MM.1S (cell line): ENCODE measurements at regions not wholly inside any gene's neighbourhood (a gene's known extent, or its start where the extent isn't known, plus 50 kb on each side); places are given as distances from the start of the nearest gene placed in this dataset.
"Not testable (repeated sequence)": the region's sequence is repeated elsewhere in the genome, so short reads cannot be mapped to it uniquely, and the experiment has no call there.

ENCODE experiments used
- DNase-seq: peaks from one replicate; pipeline ENCODE4 v3.0.0-alpha.2; 2015
- H2AFZ ChIP-seq: fragments of 300-600 bp; sonication (generic); 2 replicates; pipeline ENCODE4 v1.6.0; 2016; ENCODE audit warnings: antibody characterized with exemption, low read length
- H3F3A ChIP-seq: fragments of 300-600 bp; sonication (generic); 2 replicates; pipeline ENCODE4 v1.6.1; 2016; ENCODE audit warnings: mild to moderate bottlenecking, antibody characterized with exemption, low read length, moderate library complexity, mixed read lengths; ENCODE audit not compliant: insufficient read depth
- H3K27ac ChIP-seq: fragments of 300-600 bp; sonication (generic); 2 replicates; pipeline ENCODE4 v1.5.1; 2016; ENCODE audit warnings: mild to moderate bottlenecking, low read length
- H3K27me3 ChIP-seq: fragments of 300-600 bp; sonication (generic); replicated peaks from 2 replicates; pipeline ENCODE4 v1.6.0; 2016; ENCODE audit warnings: low read length; ENCODE audit not compliant: insufficient read depth
- H3K36me3 ChIP-seq: fragments of 300-600 bp; sonication (generic); replicated peaks from 2 replicates; pipeline ENCODE4 v1.6.1; 2016; ENCODE audit warnings: mild to moderate bottlenecking, low read length, mixed read lengths; ENCODE audit not compliant: insufficient read depth
- H3K4me1 ChIP-seq: fragments of 300-600 bp; sonication (generic); 2 replicates; pipeline ENCODE4 v1.6.1; 2016; ENCODE audit warnings: low read length, mixed read lengths
- H3K4me2 ChIP-seq: fragments of 300-600 bp; sonication (generic); 2 replicates; pipeline ENCODE4 v1.6.0; 2016; ENCODE audit warnings: low read depth, low read length
- H3K4me3 ChIP-seq: fragments of 300-600 bp; sonication (generic); 2 replicates; pipeline ENCODE4 v1.5.1; 2016; ENCODE audit warnings: low read length, mixed read lengths
- H3K79me2 ChIP-seq: fragments of 300-600 bp; sonication (generic); 2 replicates; pipeline ENCODE4 v1.6.1; 2016; ENCODE audit warnings: mixed run types, low read length, mixed read lengths
- H3K9ac ChIP-seq: fragments of 300-600 bp; sonication (generic); 2 replicates; pipeline ENCODE4 v1.6.1; 2016; ENCODE audit warnings: low read length, mixed read lengths
- H3K9me2 ChIP-seq: fragments of 300-600 bp; sonication (generic); replicated peaks from 2 replicates; pipeline ENCODE4 v1.6.1; 2016; ENCODE audit warnings: mild to moderate bottlenecking, low read length, mixed read lengths; ENCODE audit not compliant: insufficient read depth
- H3K9me3 ChIP-seq: fragments of 300-600 bp; sonication (generic); replicated peaks from 2 replicates; pipeline ENCODE4 v1.6.1; 2016; ENCODE audit warnings: mild to moderate bottlenecking, low read length, mixed read lengths; ENCODE audit not compliant: insufficient read depth
- H4K20me1 ChIP-seq: fragments of 300-600 bp; sonication (generic); 2 replicates; pipeline ENCODE4 v1.6.1; 2016; ENCODE audit warnings: mild to moderate bottlenecking, low read length, moderate library complexity, mixed read lengths; ENCODE audit not compliant: insufficient read depth
- EZH2 ChIP-seq: fragments of 300-600 bp; sonication (generic); optimal IDR thresholded peaks from 2 replicates; pipeline ENCODE3; 2017; ENCODE audit warnings: low read depth, mild to moderate bottlenecking, antibody characterized with exemption, low read length, mixed read lengths
- EZH2phosphoT487 ChIP-seq: fragments of 300-600 bp; sonication (generic); IDR thresholded peaks from 2 replicates; pipeline ENCODE4 v1.6.1; 2018; ENCODE audit warnings: antibody characterized with exemption, low read length
- TF ChIP-seq, protein P1 (sequence below): fragments of 300-600 bp; sonication (generic); IDR thresholded peaks from 2 replicates; pipeline ENCODE4 v1.5.1; 2016; ENCODE audit warnings: antibody characterized with exemption, low read length, mixed read lengths

DNA sequence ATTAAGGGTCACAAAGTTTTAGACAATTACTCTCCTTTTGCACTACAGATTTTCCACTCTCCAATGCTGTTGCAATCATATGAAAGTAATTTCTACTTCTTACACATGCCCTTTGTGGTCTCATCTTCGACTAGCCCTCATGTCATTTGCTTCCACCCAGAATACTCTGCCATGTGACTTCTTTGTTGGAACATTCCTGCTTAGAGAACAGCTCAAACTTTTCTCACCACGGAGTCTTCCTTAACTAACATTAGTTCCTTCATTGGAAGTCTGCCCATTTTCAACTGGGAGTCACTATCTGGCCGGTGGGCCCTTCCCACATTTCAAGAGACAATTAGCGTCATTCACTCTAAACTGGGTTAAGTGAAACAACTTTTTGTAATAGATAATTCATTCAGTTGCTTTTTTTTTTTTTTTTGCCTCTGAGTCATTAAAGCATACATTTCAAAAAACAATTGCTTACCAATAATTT lies 142.6 kb upstream of the PALMD start:
- TF ChIP-seq EZH2phosphoT487 (no peak), EZH2 (no peak)
- DNase-seq: no peak
- Histone ChIP-seq H3K9ac (no peak overlapping the region), H3F3A (no peaks in the 10 kb centered on the region), H3K79me2 (no peaks in the 10 kb centered on the region), H2AFZ (no peak overlapping the region), H3K27ac (no peak overlapping the region), H3K9me2 (no peaks in the 10 kb centered on the region), H3K4me2 (no peak overlapping the region), H3K4me3 (no peak overlapping the region), H3K36me3 (no peaks in the 10 kb centered on the region), H3K27me3 (no peaks in the 10 kb centered on the region), H3K9me3 (no peaks in the 10 kb centered on the region), H4K20me1 (no peaks in the 10 kb centered on the region), H3K4me1 (no peaks in the 10 kb centered on the region)

DNA sequence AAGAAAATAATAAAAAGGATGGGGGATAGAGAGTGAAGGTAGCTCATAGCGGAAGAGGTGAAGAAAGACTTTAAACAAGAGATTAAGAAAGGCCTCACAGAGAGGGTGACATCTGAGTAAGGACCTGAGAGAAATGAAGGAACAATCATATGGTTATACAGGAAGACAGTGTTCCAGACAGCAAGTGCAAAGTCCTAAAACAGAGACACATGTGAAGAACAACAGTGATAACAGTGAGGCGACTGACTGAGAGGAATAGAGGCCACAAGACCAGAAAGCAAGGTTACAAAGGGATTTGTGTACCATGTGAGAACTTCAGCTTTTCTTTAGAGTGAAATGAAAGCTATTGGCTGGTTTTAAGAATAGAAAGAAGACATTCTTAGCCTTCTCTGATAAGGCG lies 141.6 kb upstream of the PALMD start:
- no peaks in the 10 kb centered on the region for H3K9me2 ChIP-seq
- no peaks in the 10 kb centered on the region for H3K36me3 ChIP-seq
- no peaks in the 10 kb centered on the region for H3K9me3 ChIP-seq
- no peak overlapping the region for H3K4me3 ChIP-seq
- no peaks in the 10 kb centered on the region for H3F3A ChIP-seq
- H3K4me1 ChIP-seq: no peaks in the 10 kb centered on the region
- no peak overlapping the region for H3K4me2 ChIP-seq
- no peak overlapping the region for H3K9ac ChIP-seq
- no peaks in the 10 kb centered on the region for H3K27me3 ChIP-seq
- H3K27ac ChIP-seq: no peak overlapping the region
- no peak for DNase-seq
- TF ChIP-seq, protein P1, sequence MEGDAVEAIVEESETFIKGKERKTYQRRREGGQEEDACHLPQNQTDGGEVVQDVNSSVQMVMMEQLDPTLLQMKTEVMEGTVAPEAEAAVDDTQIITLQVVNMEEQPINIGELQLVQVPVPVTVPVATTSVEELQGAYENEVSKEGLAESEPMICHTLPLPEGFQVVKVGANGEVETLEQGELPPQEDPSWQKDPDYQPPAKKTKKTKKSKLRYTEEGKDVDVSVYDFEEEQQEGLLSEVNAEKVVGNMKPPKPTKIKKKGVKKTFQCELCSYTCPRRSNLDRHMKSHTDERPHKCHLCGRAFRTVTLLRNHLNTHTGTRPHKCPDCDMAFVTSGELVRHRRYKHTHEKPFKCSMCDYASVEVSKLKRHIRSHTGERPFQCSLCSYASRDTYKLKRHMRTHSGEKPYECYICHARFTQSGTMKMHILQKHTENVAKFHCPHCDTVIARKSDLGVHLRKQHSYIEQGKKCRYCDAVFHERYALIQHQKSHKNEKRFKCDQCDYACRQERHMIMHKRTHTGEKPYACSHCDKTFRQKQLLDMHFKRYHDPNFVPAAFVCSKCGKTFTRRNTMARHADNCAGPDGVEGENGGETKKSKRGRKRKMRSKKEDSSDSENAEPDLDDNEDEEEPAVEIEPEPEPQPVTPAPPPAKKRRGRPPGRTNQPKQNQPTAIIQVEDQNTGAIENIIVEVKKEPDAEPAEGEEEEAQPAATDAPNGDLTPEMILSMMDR: no peak
- no peak for TF ChIP-seq EZH2
- TF ChIP-seq EZH2phosphoT487: no peak
- no peaks in the 10 kb centered on the region for H4K20me1 ChIP-seq
- no peak overlapping the region for H2AFZ ChIP-seq
- H3K79me2 ChIP-seq: no peaks in the 10 kb centered on the region

DNA sequence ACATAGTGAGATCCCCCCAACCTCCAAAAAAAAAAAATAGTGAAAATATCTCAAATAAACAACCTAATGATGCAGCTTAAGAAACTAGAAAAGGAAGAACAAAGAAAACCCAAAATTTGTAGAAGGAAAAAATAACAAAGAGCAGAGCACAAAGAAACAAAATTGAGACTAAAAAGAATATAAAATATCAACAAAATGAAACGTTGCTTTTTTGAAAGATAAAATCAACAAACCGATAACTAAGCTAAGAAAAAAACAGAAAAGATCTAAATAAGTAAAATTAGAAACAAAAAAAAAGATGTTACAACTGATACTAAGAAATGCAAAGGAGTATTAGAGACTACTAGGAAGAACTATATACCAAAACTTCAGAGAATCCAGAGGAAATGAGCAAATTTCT lies 139.3 kb upstream of the PALMD start:
- no peaks in the 10 kb centered on the region for H3K9me2 ChIP-seq
- no peaks in the 10 kb centered on the region for H3K27me3 ChIP-seq
- H3K79me2 ChIP-seq: no peaks in the 10 kb centered on the region
- H3K4me2 ChIP-seq: no peak overlapping the region
- H4K20me1 ChIP-seq: no peaks in the 10 kb centered on the region
- H3K27ac ChIP-seq: no peak overlapping the region
- no peaks in the 10 kb centered on the region for H3K36me3 ChIP-seq
- DNase-seq: no peak
- no peaks in the 10 kb centered on the region for H3K4me1 ChIP-seq
- H3K4me3 ChIP-seq: no peak overlapping the region
- no peak overlapping the region for H2AFZ ChIP-seq
- no peak for TF ChIP-seq EZH2
- TF ChIP-seq, protein P1: no peak
- no peak for TF ChIP-seq EZH2phosphoT487
- H3F3A ChIP-seq: no peaks in the 10 kb centered on the region
- no peaks in the 10 kb centered on the region for H3K9me3 ChIP-seq
- H3K9ac ChIP-seq: no peak overlapping the region

DNA sequence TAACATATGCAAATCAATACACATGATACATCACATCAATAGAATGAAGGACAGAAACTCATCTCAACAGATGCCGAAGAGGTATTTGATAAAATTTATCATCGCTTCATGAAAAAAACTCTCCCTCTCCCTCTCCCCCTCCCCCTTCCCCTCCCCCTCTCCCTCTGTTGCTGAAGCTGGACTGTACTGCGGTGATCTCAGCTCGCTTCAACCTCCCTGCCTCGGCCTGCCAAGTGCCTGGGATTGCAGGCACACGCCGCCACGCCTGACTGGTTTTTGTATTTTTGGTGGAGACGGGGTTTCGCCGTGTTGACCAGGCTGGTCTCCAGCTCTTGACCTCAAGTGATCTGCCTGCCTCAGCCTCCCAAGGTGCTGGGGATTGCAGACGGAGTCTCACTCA lies 138.5 kb upstream of the PALMD start:
- DNase-seq, H3K4me2 ChIP-seq, H3K9ac ChIP-seq, H3F3A ChIP-seq, H3K27ac ChIP-seq, H3K79me2 ChIP-seq, H3K9me3 ChIP-seq, H3K9me2 ChIP-seq, H3K4me3 ChIP-seq, H3K27me3 ChIP-seq, H2AFZ ChIP-seq, H3K4me1 ChIP-seq, H4K20me1 ChIP-seq, H3K36me3 ChIP-seq: not testable (repeated sequence)
